B cell (primary cell): ENCODE measurements at regions not wholly inside any gene's neighbourhood (a gene's known extent, or its start where the extent isn't known, plus 50 kb on each side); places are given as distances from the start of the nearest gene placed in this dataset.

Experiments
- CTCF ChIP-seq: fragments of 200-600 bp; IDR thresholded peaks from one replicate; pipeline ENCODE4 v1.8.0; 2022; ENCODE audit warnings: antibody characterized with exemption, mild to moderate bottlenecking
- EZH2 ChIP-seq: IDR thresholded peaks from 2 replicates; pipeline ENCODE4 v1.6.1; 2012; ENCODE audit warnings: borderline replicate concordance, low read depth, mild to moderate bottlenecking, moderate library complexity, low read length; ENCODE audit not compliant: insufficient read depth, poor library complexity, severe bottlenecking

- TF ChIP-seq CTCF (no peak), EZH2 (no peak)
Observed at GRCh38 chr11:46220313-46220712, 57.1 kb upstream of the CREB3L1 start.
